ENCODE measurements at regions not wholly inside any gene's neighbourhood (a gene's known extent, or its start where the extent isn't known, plus 50 kb on each side); places are given as distances from the start of the nearest gene placed in this dataset.
A peak's percentile ranks its signal among the peaks of the same experiment; 100 is the strongest.
"Not testable (repeated sequence)": the region's sequence is repeated elsewhere in the genome, so short reads cannot be mapped to it uniquely, and the experiment has no call there.

DNA sequence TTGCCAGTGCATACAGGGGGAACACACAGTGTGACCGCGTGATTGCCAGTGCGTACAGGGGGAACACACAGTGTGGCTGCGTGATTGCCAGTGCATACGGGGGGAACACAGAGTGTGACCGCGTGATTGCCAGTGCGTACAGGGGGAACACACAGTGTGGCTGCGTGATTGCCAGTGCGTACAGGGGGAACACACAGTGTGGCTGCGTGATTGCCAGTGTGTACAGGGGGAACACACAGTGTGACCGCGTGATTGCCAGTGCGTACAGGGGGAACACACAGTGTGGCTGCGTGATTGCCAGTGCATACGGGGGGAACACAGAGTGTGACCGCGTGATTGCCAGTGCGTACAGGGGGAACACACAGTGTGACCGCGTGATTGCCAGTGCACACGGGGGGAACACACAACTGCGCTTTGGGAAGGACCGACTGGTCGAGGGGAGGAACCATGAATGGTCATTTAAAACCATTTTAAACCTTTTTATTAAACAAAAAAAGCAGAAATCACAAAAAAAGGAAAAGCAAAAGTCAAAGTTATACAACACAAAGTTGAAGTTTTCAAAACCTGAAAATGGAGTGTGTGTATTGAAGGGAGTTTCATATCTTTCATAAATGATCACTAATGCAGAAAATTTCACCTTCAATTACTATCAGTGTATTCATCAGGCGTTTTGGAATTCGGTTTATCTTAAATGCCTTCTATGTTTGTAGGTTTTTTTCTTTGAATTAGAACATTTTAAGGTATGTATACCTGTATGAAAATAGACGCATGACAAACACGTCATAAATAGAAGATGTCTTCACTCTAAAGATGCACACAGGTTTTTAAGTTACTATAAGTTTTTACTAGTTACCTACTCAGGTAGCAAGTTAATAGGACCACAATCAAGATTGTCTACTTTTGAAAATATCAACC lies 141.0 kb downstream of the RTP5 start:
- H3K9me3 ChIP-seq (ENCODE audit: control insufficient read depth in 1 of 2, insufficient read depth in 1 of 2, low read length in 2 of 2); H3K4me3 Mint-ChIP-seq; H3K4me1 ChIP-seq (ENCODE audit: insufficient read depth, low read length); POLR2A ChIA-PET; H3K4me3 ChIP-seq (ENCODE audit: low read length); H3K4me1 Mint-ChIP-seq (ENCODE audit: low read depth); DNase-seq; H3K27me3 Mint-ChIP-seq; H3K9me3 Mint-ChIP-seq; H3K36me3 Mint-ChIP-seq (ENCODE audit: low read depth); H3K27ac ChIP-seq (ENCODE audit: low read depth in 1 of 2, low read length in 2 of 2); CTCF ChIA-PET; H3K27me3 ChIP-seq (ENCODE audit: control insufficient read depth in 1 of 2, insufficient read depth in 2 of 2, low read length in 2 of 2); H3K36me3 ChIP-seq (ENCODE audit: insufficient read depth, low read length); intact Hi-C loops (cut with DNase I, micrococcal nuclease): not testable (repeated sequence)
- H3K27ac Mint-ChIP-seq, result peak overlapping the region; percentile 62
- peak; percentile 17 for ATAC-seq (ENCODE audit: poor library complexity)

DNA sequence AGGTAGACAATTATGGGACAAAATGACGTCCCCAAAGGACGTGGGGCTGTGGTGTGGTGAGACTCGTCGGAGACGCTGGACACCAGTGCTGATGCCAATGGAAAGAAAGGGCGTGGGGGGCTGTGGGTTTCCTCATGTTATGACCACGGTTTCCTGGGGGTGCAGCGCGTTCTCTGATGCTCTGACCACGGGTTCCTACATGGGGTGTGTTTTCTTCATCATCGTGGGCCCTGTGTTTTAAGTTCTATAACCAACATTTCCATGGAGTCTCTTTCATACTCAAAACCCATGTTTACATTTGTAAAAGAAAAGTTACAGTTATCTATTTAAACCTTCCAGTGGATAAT lies 141.6 kb downstream of the RTP5 start:
- H3K27me3 Mint-ChIP-seq, result no peaks in the 10 kb centered on the region
- ChIA-PET POLR2A (no interaction called here), CTCF (no interaction called here)
- peaks cover 0 to 13% of the 10 kb centered on the region in 2 experiments for H3K9me3 ChIP-seq (ENCODE audit: control insufficient read depth in 1 of 2, insufficient read depth in 1 of 2, low read length in 2 of 2)
- no peaks in the 10 kb centered on the region for H3K36me3 Mint-ChIP-seq (ENCODE audit: low read depth)
- no peaks in the 10 kb centered on the region for H3K4me1 ChIP-seq (ENCODE audit: insufficient read depth, low read length)
- H3K4me3 Mint-ChIP-seq, result no peak overlapping the region
- peaks cover 9% of the 10 kb centered on the region for H3K4me1 Mint-ChIP-seq (ENCODE audit: low read depth)
- H3K27ac Mint-ChIP-seq, result peak overlapping the region; percentile 62
- no peak for DNase-seq
- no peak overlapping the region for H3K4me3 ChIP-seq (ENCODE audit: low read length)
- no peaks in the 10 kb centered on the region for H3K9me3 Mint-ChIP-seq
- ATAC-seq (ENCODE audit: poor library complexity), result peak; percentile 41
- H3K27ac ChIP-seq (ENCODE audit: low read depth in 1 of 2, low read length in 2 of 2), result no peak overlapping the region
- no peaks in the 10 kb centered on the region for H3K27me3 ChIP-seq (ENCODE audit: control insufficient read depth in 1 of 2, insufficient read depth in 2 of 2, low read length in 2 of 2)
- intact Hi-C loops (cut with DNase I, micrococcal nuclease), result no loop called here
- H3K36me3 ChIP-seq (ENCODE audit: insufficient read depth, low read length), result no peaks in the 10 kb centered on the region
- TF ChIP-seq, protein P1, sequence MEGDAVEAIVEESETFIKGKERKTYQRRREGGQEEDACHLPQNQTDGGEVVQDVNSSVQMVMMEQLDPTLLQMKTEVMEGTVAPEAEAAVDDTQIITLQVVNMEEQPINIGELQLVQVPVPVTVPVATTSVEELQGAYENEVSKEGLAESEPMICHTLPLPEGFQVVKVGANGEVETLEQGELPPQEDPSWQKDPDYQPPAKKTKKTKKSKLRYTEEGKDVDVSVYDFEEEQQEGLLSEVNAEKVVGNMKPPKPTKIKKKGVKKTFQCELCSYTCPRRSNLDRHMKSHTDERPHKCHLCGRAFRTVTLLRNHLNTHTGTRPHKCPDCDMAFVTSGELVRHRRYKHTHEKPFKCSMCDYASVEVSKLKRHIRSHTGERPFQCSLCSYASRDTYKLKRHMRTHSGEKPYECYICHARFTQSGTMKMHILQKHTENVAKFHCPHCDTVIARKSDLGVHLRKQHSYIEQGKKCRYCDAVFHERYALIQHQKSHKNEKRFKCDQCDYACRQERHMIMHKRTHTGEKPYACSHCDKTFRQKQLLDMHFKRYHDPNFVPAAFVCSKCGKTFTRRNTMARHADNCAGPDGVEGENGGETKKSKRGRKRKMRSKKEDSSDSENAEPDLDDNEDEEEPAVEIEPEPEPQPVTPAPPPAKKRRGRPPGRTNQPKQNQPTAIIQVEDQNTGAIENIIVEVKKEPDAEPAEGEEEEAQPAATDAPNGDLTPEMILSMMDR (IDR thresholded peaks at IDR 0.05), result no peak

DNA sequence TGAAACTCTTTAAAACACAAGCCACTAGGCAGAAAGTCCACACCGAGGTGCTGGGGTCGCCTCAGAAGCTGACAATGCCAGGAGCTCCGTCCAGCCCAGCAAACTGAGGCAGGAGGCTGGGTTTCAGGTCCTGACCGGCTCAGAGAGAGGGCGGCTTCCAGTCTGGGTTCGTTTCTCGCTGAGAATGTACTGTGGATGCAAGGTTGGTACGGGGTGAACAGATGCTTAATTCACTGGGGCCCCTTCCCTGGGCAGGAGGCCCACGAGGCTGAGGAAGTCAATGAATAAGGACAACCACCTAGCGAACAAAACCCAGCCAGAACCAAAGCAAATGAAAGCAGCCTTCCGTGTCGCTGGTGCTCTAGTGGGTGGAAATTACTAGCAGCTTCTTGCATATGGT lies 142.0 kb downstream of the RTP5 start:
- TF ChIP-seq, protein P1 (IDR thresholded peaks at IDR 0.05), result no peak
- CTCF ChIA-PET, result no interaction called here
- Mint-ChIP-seq H3K36me3 (ENCODE audit: low read depth) (no peaks in the 10 kb centered on the region), H3K4me1 (ENCODE audit: low read depth) (peaks cover 9% of the 10 kb centered on the region), H3K27ac (peak overlapping the region; percentile 62), H3K4me3 (no peak overlapping the region), H3K9me3 (no peaks in the 10 kb centered on the region), H3K27me3 (no peaks in the 10 kb centered on the region)
- intact Hi-C loops (cut with DNase I, micrococcal nuclease), result no loop called here
- peaks cover 0 to 13% of the 10 kb centered on the region in 2 experiments for H3K9me3 ChIP-seq (ENCODE audit: control insufficient read depth in 1 of 2, insufficient read depth in 1 of 2, low read length in 2 of 2)
- ATAC-seq (ENCODE audit: poor library complexity) (no peak), DNase-seq (no peak)
- H3K27ac ChIP-seq (ENCODE audit: low read depth in 1 of 2, low read length in 2 of 2), result no peak overlapping the region
- no peaks in the 10 kb centered on the region for H3K36me3 ChIP-seq (ENCODE audit: insufficient read depth, low read length)
- POLR2A ChIA-PET, result no interaction called here
- no peaks in the 10 kb centered on the region for H3K4me1 ChIP-seq (ENCODE audit: insufficient read depth, low read length)
- H3K27me3 ChIP-seq (ENCODE audit: control insufficient read depth in 1 of 2, insufficient read depth in 2 of 2, low read length in 2 of 2), result no peaks in the 10 kb centered on the region
- H3K4me3 ChIP-seq (ENCODE audit: low read length), result no peak overlapping the region

Data from CD4-positive, alpha-beta T cell (primary cell).